Activated CD4-positive, alpha-beta T cell treated with anti-CD3 and anti-CD28 coated beads, Interleukin-2, amount 10 ng/mL, durations not matched to agents 24 days and 14 days (primary cell): ENCODE measurements at regions not wholly inside any gene's neighbourhood (a gene's known extent, or its start where the extent isn't known, plus 50 kb on each side); places are given as distances from the start of the nearest gene placed in this dataset.
A peak's percentile ranks its signal among the peaks of the same experiment; 100 is the strongest.
"Not testable (repeated sequence)": the region's sequence is repeated elsewhere in the genome, so short reads cannot be mapped to it uniquely, and the experiment has no call there.

Experiments
- DNase-seq: peaks from one replicate; pipeline ENCODE4 v3.0.0; 2022
- H3K27ac Mint-ChIP-seq: one replicate; pipeline ENCODE4 v1.8.0; 2022; ENCODE audit warnings: mild to moderate bottlenecking, mixed read lengths
- H3K27me3 Mint-ChIP-seq: one replicate; pipeline ENCODE4 v1.8.0; 2022; ENCODE audit warnings: mixed read lengths
- H3K36me3 Mint-ChIP-seq: one replicate; pipeline ENCODE4 v1.8.0; 2022; ENCODE audit warnings: low read depth, mild to moderate bottlenecking, mixed read lengths
- H3K4me1 Mint-ChIP-seq: one replicate; pipeline ENCODE4 v1.8.0; 2021; ENCODE audit warnings: mixed read lengths
- H3K4me3 Mint-ChIP-seq: one replicate; pipeline ENCODE4 v1.8.0; 2022; ENCODE audit warnings: mild to moderate bottlenecking, moderate library complexity, mixed read lengths
- H3K9me3 Mint-ChIP-seq: one replicate; pipeline ENCODE4 v1.8.0; 2021; ENCODE audit warnings: mixed read lengths
- intact Hi-C: fragments of 100-400 bp; cut with micrococcal nuclease; formaldehyde crosslinking; loops from one replicate; pipeline ENCODE4 v1.15.1; 2023

DNA sequence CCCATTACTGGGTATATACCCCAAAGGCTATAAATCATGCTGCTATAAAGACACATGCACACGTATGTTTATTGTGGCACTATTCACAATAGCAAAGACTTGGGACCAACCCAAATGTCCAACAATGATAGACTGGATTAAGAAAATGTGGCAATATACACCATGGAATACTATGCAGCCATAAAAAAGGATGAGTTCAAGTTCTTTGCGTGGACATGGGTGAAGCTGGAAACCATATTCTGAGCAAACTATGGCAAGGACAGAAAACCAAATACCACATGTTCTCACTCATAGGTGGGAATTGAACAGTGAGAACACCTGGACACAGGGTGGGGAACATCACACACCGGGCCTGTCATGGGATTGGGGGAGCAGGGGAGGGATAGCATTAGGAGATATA, 54.4 kb upstream of the MUCL1 start:
- H3K9me3 Mint-ChIP-seq, H3K4me1 Mint-ChIP-seq, H3K27me3 Mint-ChIP-seq, DNase-seq, H3K4me3 Mint-ChIP-seq, intact Hi-C loops, H3K27ac Mint-ChIP-seq, H3K36me3 Mint-ChIP-seq: not testable (repeated sequence)

DNA sequence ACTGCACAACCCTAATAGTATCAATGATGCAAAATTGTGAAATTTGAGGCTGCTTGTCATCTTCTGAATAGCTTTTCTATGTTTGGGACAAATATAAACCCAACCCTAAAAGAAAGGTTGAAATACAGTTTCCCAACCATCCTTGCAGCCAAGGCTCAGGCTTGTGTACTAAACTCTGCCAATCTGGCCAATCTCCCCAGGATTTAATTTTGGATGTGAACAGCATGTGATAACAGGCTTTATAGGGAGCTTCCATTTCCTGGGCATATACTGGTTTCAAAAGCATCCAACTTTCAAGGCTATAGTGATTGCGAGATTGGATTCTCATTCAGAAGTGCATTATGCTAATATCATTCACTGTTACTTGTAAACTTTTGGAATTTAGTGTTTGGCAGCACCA, 55.7 kb upstream of the MUCL1 start:
- H3K4me1 Mint-ChIP-seq = no peaks in the 10 kb centered on the region
- peak; percentile 36 for DNase-seq
- H3K9me3 Mint-ChIP-seq = no peaks in the 10 kb centered on the region
- no peaks in the 10 kb centered on the region for H3K36me3 Mint-ChIP-seq
- peaks cover 5% of the 10 kb centered on the region for H3K27me3 Mint-ChIP-seq
- H3K4me3 Mint-ChIP-seq = no peak overlapping the region
- H3K27ac Mint-ChIP-seq = no peak overlapping the region
- intact Hi-C loops = no loop called here

DNA sequence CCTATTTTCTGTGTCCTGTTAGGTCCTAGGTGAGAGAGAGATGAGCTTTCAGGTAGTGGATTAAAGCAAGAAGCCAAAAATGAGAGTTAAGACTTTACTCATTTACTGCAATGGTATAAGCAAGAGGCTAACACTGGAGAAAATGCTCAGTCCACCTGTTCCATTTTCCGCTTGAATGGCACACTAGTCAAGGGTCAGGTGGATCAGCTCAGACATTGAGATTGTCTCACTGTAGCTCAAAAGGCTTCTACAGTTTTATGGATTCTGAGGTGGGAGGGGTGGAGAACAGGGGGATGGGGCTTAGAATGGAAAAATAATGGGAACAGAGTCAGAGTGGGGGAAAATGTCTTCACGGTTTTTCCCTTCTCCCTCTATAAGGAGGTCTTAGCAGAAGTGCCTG, 57.3 kb upstream of the MUCL1 start:
- H3K4me1 Mint-ChIP-seq = no peaks in the 10 kb centered on the region
- peaks cover 5% of the 10 kb centered on the region for H3K27me3 Mint-ChIP-seq
- intact Hi-C loops = no loop called here
- DNase-seq = no peak
- no peak overlapping the region for H3K27ac Mint-ChIP-seq
- H3K36me3 Mint-ChIP-seq = no peaks in the 10 kb centered on the region
- no peaks in the 10 kb centered on the region for H3K9me3 Mint-ChIP-seq
- H3K4me3 Mint-ChIP-seq = no peak overlapping the region

DNA sequence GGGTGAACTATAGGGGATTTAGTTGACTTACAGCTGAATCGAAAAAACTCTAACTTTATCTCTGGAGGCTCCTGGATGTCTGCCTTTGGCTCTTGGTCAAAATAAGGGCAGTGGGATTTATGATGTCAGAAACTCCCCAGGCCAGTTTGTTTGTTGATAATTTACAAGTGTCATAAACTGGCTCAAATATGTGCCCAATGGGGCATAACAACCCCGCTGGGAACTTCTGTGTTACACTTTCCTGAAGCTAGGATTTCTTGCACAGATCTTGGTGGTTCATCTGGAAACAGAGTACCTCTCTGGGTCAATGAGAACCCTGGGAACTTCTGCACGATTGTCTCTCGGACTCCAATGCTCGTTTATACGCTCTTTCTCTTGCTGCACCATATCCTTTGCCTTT, 58.7 kb upstream of the MUCL1 start:
- intact Hi-C loops = no loop called here
- H3K27me3 Mint-ChIP-seq = peaks cover 5% of the 10 kb centered on the region
- no peaks in the 10 kb centered on the region for H3K36me3 Mint-ChIP-seq
- H3K27ac Mint-ChIP-seq = no peak overlapping the region
- H3K4me3 Mint-ChIP-seq = no peak overlapping the region
- no peaks in the 10 kb centered on the region for H3K4me1 Mint-ChIP-seq
- no peaks in the 10 kb centered on the region for H3K9me3 Mint-ChIP-seq
- DNase-seq = no peak

DNA sequence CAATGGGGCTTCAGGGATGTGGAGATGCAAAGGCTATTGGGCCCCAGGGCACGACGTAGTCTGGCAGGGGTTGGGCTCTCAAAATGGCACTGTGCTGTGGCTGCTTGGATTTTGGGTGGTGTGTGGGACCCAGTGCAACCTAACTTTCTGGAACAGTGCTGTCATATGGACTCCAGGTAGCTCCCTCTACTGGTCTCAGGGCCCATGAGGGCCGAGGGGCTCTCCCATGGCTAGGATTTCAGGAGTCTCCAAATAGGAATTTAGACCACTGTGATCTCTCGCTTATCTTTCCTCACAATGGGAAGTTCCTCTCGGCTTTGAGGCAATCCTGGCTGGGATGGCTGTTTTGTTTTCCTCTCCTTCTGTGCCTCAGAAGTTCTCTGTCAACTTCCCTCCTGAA, 68.2 kb upstream of the MUCL1 start:
- Mint-ChIP-seq H3K36me3 (no peaks in the 10 kb centered on the region), H3K27ac (no peak overlapping the region), H3K27me3 (peaks cover 3% of the 10 kb centered on the region), H3K9me3 (peaks cover 31% of the 10 kb centered on the region), H3K4me1 (no peaks in the 10 kb centered on the region), H3K4me3 (no peak overlapping the region)
- intact Hi-C loops = no loop called here
- no peak for DNase-seq

DNA sequence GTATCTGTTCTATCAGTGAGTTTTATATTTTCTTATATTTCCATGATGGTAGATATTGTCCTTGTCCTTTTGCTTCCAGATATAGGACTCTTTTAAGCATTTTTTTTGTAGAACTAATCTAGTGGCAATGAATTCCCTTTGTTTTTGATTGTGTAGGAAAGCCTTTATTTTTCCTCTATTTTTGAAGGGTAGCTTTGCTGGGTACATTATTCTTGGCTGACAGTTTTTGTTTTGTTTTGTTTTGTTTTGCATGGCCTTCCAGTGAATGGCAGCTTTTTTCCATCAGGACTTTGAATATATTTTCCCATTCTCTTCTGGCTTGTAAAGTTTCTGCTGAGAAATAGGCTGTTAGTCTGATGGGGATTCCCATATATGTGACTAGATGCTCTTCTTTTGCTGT, 70.2 kb upstream of the MUCL1 start:
- Mint-ChIP-seq H3K4me3 (no peak overlapping the region), H3K4me1 (no peaks in the 10 kb centered on the region), H3K36me3 (no peaks in the 10 kb centered on the region), H3K27ac (no peak overlapping the region), H3K9me3 (peaks cover 31% of the 10 kb centered on the region), H3K27me3 (peaks cover 8% of the 10 kb centered on the region)
- no peak for DNase-seq
- intact Hi-C loops = no loop called here

DNA sequence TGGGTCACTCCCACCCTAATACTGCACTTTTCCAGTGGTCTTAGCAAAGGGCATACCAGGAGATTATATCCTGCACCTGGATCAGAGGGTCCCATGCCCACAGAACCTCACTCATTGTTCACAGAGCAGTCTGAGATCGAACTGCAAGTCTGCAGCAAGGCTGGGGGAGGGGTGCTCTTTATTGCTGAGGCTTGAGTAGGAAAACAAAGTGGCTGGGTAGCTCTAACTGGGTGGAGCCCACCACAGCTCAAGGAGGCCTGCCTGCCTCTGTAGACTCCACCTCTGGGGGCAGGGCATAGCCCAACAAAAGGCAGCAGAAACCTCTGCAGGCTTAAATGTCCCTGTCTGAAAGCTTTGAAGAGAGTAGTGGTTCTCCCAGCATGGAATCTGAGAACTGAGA, 77.3 kb upstream of the MUCL1 start:
- H3K4me1 Mint-ChIP-seq, H3K27ac Mint-ChIP-seq, H3K4me3 Mint-ChIP-seq, DNase-seq, intact Hi-C loops, H3K27me3 Mint-ChIP-seq, H3K36me3 Mint-ChIP-seq, H3K9me3 Mint-ChIP-seq: not testable (repeated sequence)

DNA sequence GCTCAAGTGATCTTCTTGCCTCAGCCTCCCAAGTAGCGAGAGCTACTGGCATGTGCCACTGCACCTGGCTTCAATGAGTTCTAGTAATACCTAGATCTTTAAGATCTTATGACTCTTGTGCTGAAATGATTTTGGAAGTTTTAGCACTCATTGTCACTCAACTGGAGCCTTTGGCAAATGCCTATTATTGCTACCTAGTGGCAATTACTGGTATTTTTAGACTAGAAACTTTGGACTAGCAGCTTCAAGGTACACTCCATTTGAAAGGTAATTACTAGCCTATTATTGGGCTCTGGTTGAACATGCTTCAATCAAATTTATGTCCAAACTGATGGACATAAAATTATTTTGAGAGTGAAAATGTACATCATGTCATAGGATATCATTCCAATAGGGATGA, 80.7 kb upstream of the MUCL1 start:
- Mint-ChIP-seq H3K4me3 (no peak overlapping the region), H3K27ac (no peak overlapping the region), H3K36me3 (no peaks in the 10 kb centered on the region), H3K9me3 (peaks cover 7% of the 10 kb centered on the region), H3K27me3 (peaks cover 11% of the 10 kb centered on the region), H3K4me1 (peaks cover 3% of the 10 kb centered on the region)
- DNase-seq = no peak
- intact Hi-C loops = no loop called here

DNA sequence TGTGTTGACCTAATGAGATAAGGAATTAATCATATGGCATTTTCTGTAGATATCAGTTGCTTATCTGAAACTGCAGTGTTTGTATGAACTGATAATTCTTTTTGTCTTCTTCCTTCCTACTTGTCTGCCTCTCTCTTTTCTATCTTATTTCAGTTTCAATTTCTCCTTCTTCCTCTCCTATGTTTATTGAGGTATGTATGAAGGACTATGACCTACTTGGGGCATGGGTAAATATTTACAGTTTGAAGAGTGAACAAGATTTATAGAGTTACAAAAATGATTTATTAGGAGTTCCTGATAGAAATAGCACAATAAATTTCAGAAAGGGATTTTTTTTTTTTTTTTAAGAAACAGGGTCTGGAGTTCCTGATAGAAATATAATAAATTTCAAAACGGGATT, 88.7 kb upstream of the MUCL1 start:
- DNase-seq = no peak
- H3K36me3 Mint-ChIP-seq = no peaks in the 10 kb centered on the region
- intact Hi-C loops = no loop called here
- H3K9me3 Mint-ChIP-seq = no peaks in the 10 kb centered on the region
- peaks cover 3% of the 10 kb centered on the region for H3K27me3 Mint-ChIP-seq
- H3K4me1 Mint-ChIP-seq = peaks cover 7% of the 10 kb centered on the region
- H3K4me3 Mint-ChIP-seq = peak overlapping the region; percentile 5
- no peak overlapping the region for H3K27ac Mint-ChIP-seq

DNA sequence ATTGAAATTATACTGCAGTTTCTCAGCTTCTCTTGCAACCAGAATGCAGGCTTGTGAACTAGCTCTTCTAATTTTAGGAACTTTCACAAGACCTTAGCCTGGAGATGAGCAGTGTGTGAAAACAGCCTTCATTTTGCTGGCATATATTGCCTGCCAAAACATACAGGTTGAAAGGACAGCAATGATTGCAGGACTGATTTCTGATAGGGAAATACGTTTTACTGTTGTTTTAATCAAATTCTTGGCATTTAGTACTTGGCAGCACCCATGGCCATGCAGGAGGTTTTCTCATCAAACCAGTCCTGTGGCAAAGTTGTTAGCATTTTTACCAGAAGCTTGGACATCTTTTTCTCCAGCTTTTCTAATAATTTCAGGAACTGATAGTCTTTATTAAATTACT, 91.9 kb upstream of the MUCL1 start:
- no peak overlapping the region for H3K4me3 Mint-ChIP-seq
- intact Hi-C loops = no loop called here
- DNase-seq = no peak
- H3K9me3 Mint-ChIP-seq = no peaks in the 10 kb centered on the region
- peaks cover 11% of the 10 kb centered on the region for H3K4me1 Mint-ChIP-seq
- H3K36me3 Mint-ChIP-seq = peaks cover 4% of the 10 kb centered on the region
- no peak overlapping the region for H3K27ac Mint-ChIP-seq
- H3K27me3 Mint-ChIP-seq = no peaks in the 10 kb centered on the region

DNA sequence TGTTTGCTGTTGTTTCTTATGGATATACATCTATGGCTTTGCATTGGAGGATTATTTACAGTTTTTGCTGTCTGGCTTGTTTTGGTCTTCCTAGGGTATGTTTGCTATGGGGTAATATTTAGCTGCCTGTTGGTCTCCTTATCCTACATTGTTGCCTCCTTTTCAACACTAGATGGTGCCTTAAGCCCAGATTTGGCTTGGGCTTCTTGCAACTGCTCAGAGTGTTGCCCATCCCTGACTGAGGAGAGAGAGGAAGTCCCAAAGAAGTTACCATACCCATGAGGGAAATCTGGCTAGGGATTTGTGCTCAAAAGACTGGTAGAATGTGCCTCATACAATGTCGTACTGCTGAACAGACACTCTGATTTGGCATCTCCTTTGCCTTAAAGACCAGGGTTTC, 94.6 kb upstream of the MUCL1 start:
- intact Hi-C loops = no loop called here
- Mint-ChIP-seq H3K4me3 (no peak overlapping the region), H3K9me3 (no peaks in the 10 kb centered on the region), H3K4me1 (peaks cover 5% of the 10 kb centered on the region), H3K27ac (no peak overlapping the region), H3K36me3 (peaks cover 4% of the 10 kb centered on the region), H3K27me3 (peaks cover 13% of the 10 kb centered on the region)
- DNase-seq = peak; percentile 70

DNA sequence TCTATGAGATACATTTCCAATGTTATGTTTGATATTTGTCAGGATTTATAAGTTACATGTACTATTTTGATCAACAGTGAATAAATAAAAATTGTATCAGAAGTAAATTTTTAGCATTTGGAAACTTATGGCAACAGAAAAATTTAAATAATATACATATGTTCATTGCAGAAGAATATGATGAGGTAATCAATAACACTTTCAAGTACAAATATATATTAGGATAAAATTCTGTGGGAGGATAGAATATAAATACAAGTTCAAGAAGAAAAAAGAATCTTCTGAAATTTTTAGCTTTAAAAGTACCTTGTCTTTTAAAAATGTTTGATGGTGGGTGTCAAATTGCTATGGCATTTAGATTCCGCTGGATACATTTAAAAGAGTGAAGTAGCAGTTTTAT, 102.8 kb upstream of the MUCL1 start:
- H3K27me3 Mint-ChIP-seq = peaks cover 28% of the 10 kb centered on the region
- H3K9me3 Mint-ChIP-seq = no peaks in the 10 kb centered on the region
- DNase-seq = no peak
- no peak overlapping the region for H3K4me3 Mint-ChIP-seq
- no peaks in the 10 kb centered on the region for H3K36me3 Mint-ChIP-seq
- intact Hi-C loops = no loop called here
- H3K27ac Mint-ChIP-seq = no peak overlapping the region
- H3K4me1 Mint-ChIP-seq = peaks cover 18% of the 10 kb centered on the region

DNA sequence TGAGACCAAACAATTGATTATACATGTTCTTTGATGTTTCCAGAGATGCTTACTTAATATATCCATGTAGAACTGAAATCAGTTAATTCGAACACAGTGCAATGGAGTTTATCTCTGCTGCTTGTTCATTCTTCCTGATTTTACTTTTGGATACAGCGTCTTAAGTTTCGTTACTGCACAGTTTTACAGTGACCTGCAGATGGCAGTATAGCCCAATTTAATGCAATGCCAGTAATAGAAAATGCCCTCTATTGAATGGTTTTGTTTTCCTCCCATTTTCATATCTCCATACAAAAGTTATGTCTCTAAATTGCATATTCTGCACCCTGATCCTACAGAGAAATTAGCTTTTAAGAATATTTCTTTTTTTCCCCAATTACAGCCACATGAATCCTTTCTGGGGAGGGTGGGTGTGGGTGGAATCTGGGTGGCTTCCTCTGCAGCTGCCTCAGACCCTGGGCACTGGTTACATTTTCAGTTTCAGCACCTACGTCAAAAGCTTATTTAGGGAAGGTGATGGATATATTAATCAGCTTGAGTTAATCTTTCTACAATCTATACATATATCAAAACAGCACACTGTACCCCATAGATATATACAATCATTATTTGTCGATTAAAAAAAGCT, 101.1 kb upstream of the DCD start:
- Mint-ChIP-seq H3K27me3 (peaks cover 20% of the 10 kb centered on the region), H3K9me3 (peaks cover 5% of the 10 kb centered on the region), H3K4me3 (peak overlapping the region; percentile 41), H3K36me3 (no peaks in the 10 kb centered on the region), H3K27ac (no peak overlapping the region), H3K4me1 (peaks cover 16% of the 10 kb centered on the region)
- intact Hi-C loops = loop anchor here (1.0 to 2.0 kb wide), 5 partner anchors 105 to 394 kb away; partner anchors contain the start of gene MUCL1
- peak; percentile 84 for DNase-seq

DNA sequence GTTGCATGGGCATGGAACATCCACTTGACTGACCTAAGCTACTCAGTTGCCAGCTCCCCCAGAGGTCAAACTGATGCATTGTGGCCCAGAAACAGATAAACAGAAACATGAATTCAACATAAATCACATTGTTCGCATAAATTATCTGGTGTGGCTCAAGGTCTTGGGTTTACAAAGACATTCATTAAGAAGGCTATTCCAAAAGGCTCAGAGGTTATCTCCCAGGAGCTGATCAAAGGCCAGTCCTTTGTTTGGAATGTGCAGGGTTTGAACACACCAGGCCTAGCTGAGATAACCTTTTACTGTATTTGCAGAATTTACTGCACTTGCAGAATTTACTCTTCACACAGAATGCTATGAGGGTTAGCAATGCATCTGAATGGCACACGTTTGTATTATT, 96.4 kb upstream of the DCD start:
- intact Hi-C loops = no loop called here
- Mint-ChIP-seq H3K27me3 (peaks cover 14% of the 10 kb centered on the region), H3K4me1 (peaks cover 43% of the 10 kb centered on the region), H3K9me3 (peaks cover 16% of the 10 kb centered on the region), H3K36me3 (peaks cover 7% of the 10 kb centered on the region), H3K27ac (no peak overlapping the region), H3K4me3 (no peak overlapping the region)
- DNase-seq = no peak

DNA sequence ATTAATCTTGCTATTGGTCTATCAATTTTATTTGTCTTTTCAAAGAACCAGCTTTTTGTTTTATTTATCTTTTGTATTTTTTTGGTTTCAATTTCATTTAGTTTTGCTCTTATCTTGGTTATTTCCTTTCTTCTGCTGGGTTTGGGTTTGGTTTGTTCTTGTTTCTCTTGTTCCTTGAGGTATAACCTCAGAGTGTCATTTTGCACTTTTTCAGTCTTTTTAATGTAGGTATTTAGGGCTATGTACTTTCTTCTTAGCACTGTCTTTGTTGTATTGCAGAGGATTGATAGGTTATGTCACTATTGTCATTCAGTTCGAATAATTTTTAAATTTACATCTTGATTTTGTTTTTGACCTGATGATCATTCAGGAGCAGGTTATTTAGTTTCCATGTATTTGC, 92.7 kb upstream of the DCD start:
- intact Hi-C loops = no loop called here
- H3K27ac Mint-ChIP-seq = no peak overlapping the region
- H3K4me3 Mint-ChIP-seq = peak overlapping the region; percentile 39
- peaks cover 9% of the 10 kb centered on the region for H3K27me3 Mint-ChIP-seq
- peaks cover 13% of the 10 kb centered on the region for H3K36me3 Mint-ChIP-seq
- H3K4me1 Mint-ChIP-seq = peaks cover 43% of the 10 kb centered on the region
- peaks cover 21% of the 10 kb centered on the region for H3K9me3 Mint-ChIP-seq
- no peak for DNase-seq
